NT2/D1 (cell line): ENCODE measurements at regions not wholly inside any gene's neighbourhood (a gene's known extent, or its start where the extent isn't known, plus 50 kb on each side); places are given as distances from the start of the nearest gene placed in this dataset.

Experiments used
- DNase-seq: peaks from one replicate; pipeline ENCODE4 v3.0.0-alpha.2; 2011; ENCODE audit warnings: low read depth, low spot score
- H3K27me3 ChIP-seq: 2 replicates; pipeline ENCODE4 v1.6.0; 2011; ENCODE audit warnings: mild to moderate bottlenecking; ENCODE audit not compliant: insufficient read length, insufficient read depth
- H3K36me3 ChIP-seq: 2 replicates; pipeline ENCODE4 v1.6.1; 2011; ENCODE audit warnings: mild to moderate bottlenecking, low read length, mixed read lengths; ENCODE audit not compliant: insufficient read depth, insufficient read length
- H3K4me1 ChIP-seq: 2 replicates; pipeline ENCODE4 v1.5.1; 2011; ENCODE audit not compliant: insufficient read depth, insufficient read length
- H3K4me3 ChIP-seq: 2 replicates; pipeline ENCODE4 v1.5.1; 2011; ENCODE audit warnings: low read depth; ENCODE audit not compliant: insufficient read length
- H3K9ac ChIP-seq: 2 replicates; pipeline ENCODE4 v1.6.0; 2011; ENCODE audit warnings: low read depth; ENCODE audit not compliant: insufficient read length
- H3K9me3 ChIP-seq: 2 replicates; pipeline ENCODE4 v1.5.1; 2011; ENCODE audit warnings: mild to moderate bottlenecking, low read length; ENCODE audit not compliant: insufficient read depth
- SUZ12 ChIP-seq: IDR thresholded peaks from 2 replicates; pipeline ENCODE4 v1.6.1; 2011; ENCODE audit not compliant: insufficient read length, insufficient read depth; ENCODE audit errors: extremely low read depth
- YY1 ChIP-seq: IDR thresholded peaks from 2 replicates; pipeline ENCODE4 v1.6.1; 2011; ENCODE audit not compliant: insufficient read length, insufficient read depth
- ZNF274 ChIP-seq: IDR thresholded peaks from 2 replicates; pipeline ENCODE4 v1.6.1; 2011; ENCODE audit warnings: mild to moderate bottlenecking, low read depth, low read length

DNA sequence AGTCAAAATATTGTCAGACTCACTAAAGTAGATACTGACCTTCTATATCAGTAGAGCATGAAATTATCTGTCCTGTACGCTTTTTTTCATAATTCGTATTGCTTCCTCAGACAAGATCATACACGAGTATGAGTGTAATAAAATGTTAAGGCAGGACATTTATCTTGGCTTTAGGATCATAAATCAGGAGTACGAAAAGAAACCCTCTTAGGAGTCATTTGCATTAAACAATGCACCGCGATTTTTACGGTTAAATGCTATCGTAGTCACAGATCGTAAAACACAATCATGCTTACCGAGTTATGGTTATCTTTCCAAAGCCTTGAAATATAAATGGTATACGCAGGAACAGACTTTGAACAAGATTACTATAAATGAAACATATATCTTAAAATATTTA, 510.3 kb upstream of the ROBO1 start:
- Histone ChIP-seq H3K9me3 (no peaks in the 10 kb centered on the region), H3K4me1 (no peaks in the 10 kb centered on the region), H3K9ac (no peak overlapping the region), H3K27me3 (no peaks in the 10 kb centered on the region), H3K36me3 (no peaks in the 10 kb centered on the region), H3K4me3 (no peak overlapping the region)
- no peak for TF ChIP-seq SUZ12
- no peak for DNase-seq

GRCh38 chr3:80275120-80275519, 507.3 kb upstream of the ROBO1 start:
- H3K36me3 ChIP-seq: no peaks in the 10 kb centered on the region
- H3K4me3 ChIP-seq: no peak overlapping the region
- no peaks in the 10 kb centered on the region for H3K4me1 ChIP-seq
- no peak overlapping the region for H3K9ac ChIP-seq
- no peaks in the 10 kb centered on the region for H3K9me3 ChIP-seq
- TF ChIP-seq YY1 (no peak), SUZ12 (no peak), ZNF274 (no peak)
- no peak for DNase-seq
- H3K27me3 ChIP-seq: no peaks in the 10 kb centered on the region

DNA sequence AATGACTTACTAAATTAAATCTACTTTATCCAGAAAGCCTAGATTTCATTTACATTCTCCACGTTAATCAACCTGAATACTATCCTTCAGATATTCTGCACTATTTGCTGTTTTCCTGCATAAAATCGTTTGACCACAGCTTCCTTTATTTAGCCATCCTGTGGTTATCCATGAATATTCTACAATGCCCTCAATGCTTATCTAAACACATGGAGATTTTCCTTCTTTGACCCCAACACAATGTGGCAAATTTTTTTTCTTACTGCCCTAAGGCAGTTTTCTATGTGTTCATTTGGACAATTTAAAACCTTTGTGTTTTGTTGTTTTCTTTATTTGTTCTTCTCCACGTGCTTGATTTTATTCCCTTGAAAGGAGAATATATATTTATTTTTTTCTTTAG, 495.5 kb upstream of the ROBO1 start:
- DNase-seq: peak; percentile 39
- Histone ChIP-seq H3K9me3 (peaks cover 8% of the 10 kb centered on the region; the same call in 1 of the 2 replicates), H3K9ac (no peak overlapping the region), H3K27me3 (no peaks in the 10 kb centered on the region), H3K4me3 (no peak overlapping the region), H3K4me1 (no peaks in the 10 kb centered on the region), H3K36me3 (no peaks in the 10 kb centered on the region)
- no peak for TF ChIP-seq ZNF274
- no peak for TF ChIP-seq YY1
- TF ChIP-seq SUZ12: no peak

GRCh38 chr3:80261082-80261481, 493.3 kb upstream of the ROBO1 start:
- H3K4me3 ChIP-seq: no peak overlapping the region
- no peaks in the 10 kb centered on the region for H3K36me3 ChIP-seq
- peaks cover 8% of the 10 kb centered on the region; the same call in 1 of the 2 replicates for H3K9me3 ChIP-seq
- no peak overlapping the region for H3K9ac ChIP-seq
- no peaks in the 10 kb centered on the region for H3K4me1 ChIP-seq
- TF ChIP-seq ZNF274 (no peak), SUZ12 (no peak), YY1 (no peak)
- no peak for DNase-seq
- no peaks in the 10 kb centered on the region for H3K27me3 ChIP-seq

GRCh38 chr3:80259736-80260135, 491.9 kb upstream of the ROBO1 start:
- TF ChIP-seq ZNF274 (no peak), SUZ12 (no peak), YY1 (no peak)
- H3K27me3 ChIP-seq: no peaks in the 10 kb centered on the region
- no peak for DNase-seq
- H3K9me3 ChIP-seq: peaks cover 8% of the 10 kb centered on the region; the same call in 1 of the 2 replicates
- no peak overlapping the region for H3K4me3 ChIP-seq
- no peak overlapping the region for H3K9ac ChIP-seq
- H3K36me3 ChIP-seq: no peaks in the 10 kb centered on the region
- H3K4me1 ChIP-seq: no peaks in the 10 kb centered on the region

DNA sequence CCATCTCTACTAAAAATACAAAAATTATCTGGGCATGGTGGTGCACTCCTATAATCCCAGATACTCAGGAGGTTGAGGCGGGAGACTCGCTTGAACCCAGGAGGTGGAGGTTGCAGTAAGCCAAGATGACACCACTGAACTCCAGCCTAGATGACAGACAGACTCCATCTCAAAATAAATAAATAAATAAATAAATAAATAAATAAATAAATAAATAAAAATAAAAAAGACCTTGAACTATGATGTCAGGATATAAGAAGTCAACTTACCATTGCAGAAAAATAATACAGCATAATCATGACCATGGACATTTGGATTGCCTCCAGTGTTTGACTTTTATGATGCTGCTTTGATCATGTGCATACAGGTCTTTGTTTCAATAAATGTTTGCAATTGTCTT, 484.3 kb upstream of the ROBO1 start:
- Histone ChIP-seq H3K9me3 (no peaks in the 10 kb centered on the region), H3K4me1 (no peaks in the 10 kb centered on the region), H3K27me3 (no peaks in the 10 kb centered on the region), H3K9ac (no peak overlapping the region), H3K4me3 (no peak overlapping the region), H3K36me3 (no peaks in the 10 kb centered on the region)
- DNase-seq: no peak
- no peak for TF ChIP-seq SUZ12
- TF ChIP-seq ZNF274: no peak
- no peak for TF ChIP-seq YY1

GRCh38 chr3:80247766-80248165, 480.0 kb upstream of the ROBO1 start:
- TF ChIP-seq ZNF274 (no peak), SUZ12 (no peak), YY1 (no peak)
- Histone ChIP-seq H3K27me3 (no peaks in the 10 kb centered on the region), H3K9ac (no peak overlapping the region), H3K36me3 (no peaks in the 10 kb centered on the region), H3K4me3 (no peak overlapping the region), H3K4me1 (no peaks in the 10 kb centered on the region), H3K9me3 (no peaks in the 10 kb centered on the region)
- DNase-seq: no peak

DNA sequence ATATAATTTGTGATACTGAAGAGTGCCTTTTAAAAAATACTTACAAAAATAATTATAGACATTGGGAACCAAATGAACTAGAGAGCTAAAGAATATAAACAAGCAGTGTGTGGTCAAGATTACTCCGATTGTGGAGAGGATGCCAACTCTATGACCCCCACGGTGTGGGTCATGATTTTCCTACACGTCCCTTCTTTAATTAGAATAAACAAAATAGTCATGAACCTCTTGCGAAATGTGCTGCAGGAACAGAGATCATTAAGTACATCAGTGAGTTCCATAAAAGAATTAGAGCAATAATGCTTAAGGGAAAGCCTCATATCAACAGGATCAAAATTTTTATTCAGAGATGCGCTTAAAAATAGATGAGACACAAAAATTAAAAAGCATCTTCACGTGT, 476.6 kb upstream of the ROBO1 start:
- Histone ChIP-seq H3K9me3 (no peaks in the 10 kb centered on the region), H3K4me3 (no peak overlapping the region), H3K27me3 (no peaks in the 10 kb centered on the region), H3K4me1 (no peaks in the 10 kb centered on the region), H3K36me3 (no peaks in the 10 kb centered on the region), H3K9ac (no peak overlapping the region)
- TF ChIP-seq SUZ12: no peak
- TF ChIP-seq ZNF274: no peak
- TF ChIP-seq YY1: no peak
- DNase-seq: no peak
